ENCODE measurements at regions not wholly inside any gene's neighbourhood (a gene's known extent, or its start where the extent isn't known, plus 50 kb on each side); places are given as distances from the start of the nearest gene placed in this dataset.

GRCh38 chr4:33411182-33411581 lies 2691.0 kb downstream of the PCDH7 start:
- TF ChIP-seq SMC3 (IDR thresholded peaks at IDR 0.05) = no peak
- no peak for TF ChIP-seq RAD21 (conservative IDR thresholded peaks at IDR 0.05 in 1 of 2, IDR thresholded peaks at IDR 0.05 in 1 of 2)
- TF ChIP-seq, protein P1, sequence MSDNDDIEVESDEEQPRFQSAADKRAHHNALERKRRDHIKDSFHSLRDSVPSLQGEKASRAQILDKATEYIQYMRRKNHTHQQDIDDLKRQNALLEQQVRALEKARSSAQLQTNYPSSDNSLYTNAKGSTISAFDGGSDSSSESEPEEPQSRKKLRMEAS (IDR thresholded peaks at IDR 0.05) = no peak
- TF ChIP-seq HMGXB4 (CRISPR knock-in tag; IDR thresholded peaks at IDR 0.05; ENCODE audit: borderline replicate concordance) = no peak
- TF ChIP-seq PHF8 (IDR thresholded peaks at IDR 0.05; ENCODE audit: borderline replicate concordance, low read depth) = no peak
- TF ChIP-seq POLR2A (IDR thresholded peaks at IDR 0.05; ENCODE audit: low read length) = no peak
- TF ChIP-seq, protein P2, sequence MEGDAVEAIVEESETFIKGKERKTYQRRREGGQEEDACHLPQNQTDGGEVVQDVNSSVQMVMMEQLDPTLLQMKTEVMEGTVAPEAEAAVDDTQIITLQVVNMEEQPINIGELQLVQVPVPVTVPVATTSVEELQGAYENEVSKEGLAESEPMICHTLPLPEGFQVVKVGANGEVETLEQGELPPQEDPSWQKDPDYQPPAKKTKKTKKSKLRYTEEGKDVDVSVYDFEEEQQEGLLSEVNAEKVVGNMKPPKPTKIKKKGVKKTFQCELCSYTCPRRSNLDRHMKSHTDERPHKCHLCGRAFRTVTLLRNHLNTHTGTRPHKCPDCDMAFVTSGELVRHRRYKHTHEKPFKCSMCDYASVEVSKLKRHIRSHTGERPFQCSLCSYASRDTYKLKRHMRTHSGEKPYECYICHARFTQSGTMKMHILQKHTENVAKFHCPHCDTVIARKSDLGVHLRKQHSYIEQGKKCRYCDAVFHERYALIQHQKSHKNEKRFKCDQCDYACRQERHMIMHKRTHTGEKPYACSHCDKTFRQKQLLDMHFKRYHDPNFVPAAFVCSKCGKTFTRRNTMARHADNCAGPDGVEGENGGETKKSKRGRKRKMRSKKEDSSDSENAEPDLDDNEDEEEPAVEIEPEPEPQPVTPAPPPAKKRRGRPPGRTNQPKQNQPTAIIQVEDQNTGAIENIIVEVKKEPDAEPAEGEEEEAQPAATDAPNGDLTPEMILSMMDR (IDR thresholded peaks at IDR 0.05) = no peak
- no peak for TF ChIP-seq JUNB (IDR thresholded peaks at IDR 0.05)
- TF ChIP-seq CBX2 (IDR thresholded peaks at IDR 0.05; ENCODE audit: borderline replicate concordance, low read depth) = no peak
- no peak for TF ChIP-seq KDM5A (IDR thresholded peaks at IDR 0.05)
- TF ChIP-seq CEBPB (IDR thresholded peaks at IDR 0.05) = no peak
- TF ChIP-seq CHD2 (IDR thresholded peaks at IDR 0.05; ENCODE audit: low read length, partially characterized antibody) = no peak
- TF ChIP-seq MAZ (IDR thresholded peaks at IDR 0.05; ENCODE audit: borderline replicate concordance, low read depth, low read length) = no peak
- TF ChIP-seq ZC3H11A (IDR thresholded peaks at IDR 0.05) = no peak
